Ovary (tissue), 7 donors: ENCODE measurements at regions not wholly inside any gene's neighbourhood (a gene's known extent, or its start where the extent isn't known, plus 50 kb on each side); places are given as distances from the start of the nearest gene placed in this dataset.
"Not testable (repeated sequence)": the region's sequence is repeated elsewhere in the genome, so short reads cannot be mapped to it uniquely, and the experiment has no call there.

Experiments used
- DNase-seq, 5 donors: peaks; one replicate each; pipeline ENCODE4 v3.0.0-alpha.2; 2019 to 2020
- H3K27ac ChIP-seq, 2 donors: fragments of 200-600 bp; one replicate each; pipeline versions ENCODE4 v1.5.1 to v1.8.0; 2019 to 2022
- H3K27me3 ChIP-seq: fragments of 200-600 bp; one replicate; pipeline ENCODE4 v1.8.0; 2022
- H3K36me3 ChIP-seq: fragments of 200-600 bp; sonication (generic); one replicate; pipeline ENCODE4 v1.5.1; 2019
- H3K4me1 ChIP-seq: one replicate; pipeline ENCODE4 v1.8.1; 2013; ENCODE audit warnings: mild to moderate bottlenecking, moderate library complexity; ENCODE audit not compliant: insufficient read depth
- H3K4me3 ChIP-seq: fragments of 200-600 bp; sonication (generic); one replicate; pipeline ENCODE4 v1.5.1; 2017
- H3K9me3 ChIP-seq, 2 donors: fragments of 200-600 bp in 1 of 2; sonication (generic) in 1 of 2; one replicate each; pipeline versions ENCODE4 v1.5.1 to v1.8.1; 2013 to 2019; ENCODE audit warnings: mild to moderate bottlenecking in 1 of 2, moderate library complexity in 1 of 2
- CTCF ChIP-seq, 3 donors: fragments of 450-650 bp in 2 of 3; fragments of 200-600 bp in 1 of 3; IDR thresholded peaks; one replicate each; pipeline versions ENCODE4 v1.5.1 to v1.8.0; 2016 to 2022; ENCODE audit warnings: antibody characterized with exemption in 3 of 3, mild to moderate bottlenecking in 1 of 3
- EP300 ChIP-seq: sonication (generic); formaldehyde crosslinking; IDR thresholded peaks from one replicate; pipeline ENCODE4 v1.6.1; 2017; ENCODE audit warnings: antibody characterized with exemption
- POLR2A ChIP-seq: fragments of 450-650 bp; IDR thresholded peaks from one replicate; pipeline ENCODE4 v1.6.1; 2017; ENCODE audit warnings: antibody characterized with exemption, mild to moderate bottlenecking, moderate library complexity
- WGBS, 3 donors: extraction: QIAGEN DNeasy Blood & Tissue Kit in 1 of 3; methylation state at CpG; one replicate each; pipeline versions ENCODE4 v1.1.5 to v1.1.7; 2013 to 2017; 5-methylcytosine and 5-hydroxymethylcytosine counted together
- intact Hi-C, 4 donors: fragments of 100-400 bp; cut with DNase I; formaldehyde crosslinking; loops; one replicate each; pipeline versions ENCODE4 v1.11.0 to v1.15.1; 2022 to 2023
- donor health status: DM: no; HTN: no; CAD: no; lungs with moderate emphysema.
- donor health status: DM: no; HTN: no; CAD: no.
- donor health status: Bipolar disorder and iron deficiency.
- donor health status: DM: no; HTN: no; CAD: no.
- donor health status: DM: yes; HTN: yes; CAD: no.

GRCh38 chr2:62402156-62402555 is 103.8 kb downstream of the TMEM17 start:
- Histone ChIP-seq H3K36me3 (no peaks in the 10 kb centered on the region), H3K4me1 (no peaks in the 10 kb centered on the region), H3K4me3 (no peak overlapping the region), H3K27me3 (no peaks in the 10 kb centered on the region), H3K9me3 (no peaks in the 10 kb centered on the region), H3K27ac (no peak overlapping the region)
- intact Hi-C loops: no loop called here
- 85 to 97% (median 89%) methylated on average over 3 of the region's 3 CpGs for WGBS, 3 donors
- TF ChIP-seq POLR2A (no peak), EP300 (no peak), CTCF (IDR thresholded peaks at IDR 0.05) (no peak)
- DNase-seq: no peak

- intact Hi-C loops: no loop called here
- H3K4me1 ChIP-seq: no peaks in the 10 kb centered on the region
These were observed 107.6 kb downstream of the TMEM17 start for GRCh38 chr2:62398356-62398755.

GRCh38 chr2:62396880-62397279 is 109.1 kb downstream of the TMEM17 start:
- Histone ChIP-seq H3K27ac (no peak overlapping the region), H3K4me3 (no peak overlapping the region), H3K4me1 (no peaks in the 10 kb centered on the region), H3K36me3 (no peaks in the 10 kb centered on the region), H3K27me3 (no peaks in the 10 kb centered on the region), H3K9me3 (no peaks in the 10 kb centered on the region)
- intact Hi-C loops: no loop called here
- DNase-seq: no peak
- TF ChIP-seq EP300 (no peak), CTCF (IDR thresholded peaks at IDR 0.05) (no peak), POLR2A (no peak)
- WGBS, 3 donors: 45 to 54% (median 47%) methylated on average over 2 of the region's 2 CpGs

More at GRCh38 chr2:62398356-62398755, 107.6 kb downstream of the TMEM17 start:
- no peak for TF ChIP-seq EP300
- no peak for TF ChIP-seq CTCF (IDR thresholded peaks at IDR 0.05)
- no peak for TF ChIP-seq POLR2A
- WGBS, 3 donors: 57 to 73% (median 62%) methylated on average over 3 of the region's 3 CpGs
- no peak for DNase-seq
- Histone ChIP-seq H3K36me3 (no peaks in the 10 kb centered on the region), H3K27me3 (no peaks in the 10 kb centered on the region), H3K9me3 (no peaks in the 10 kb centered on the region), H3K27ac (no peak overlapping the region), H3K4me3 (no peak overlapping the region)

GRCh38 chr2:62393293-62393692 is 112.7 kb downstream of the TMEM17 start:
- WGBS, 3 donors: 83 to 87% (median 86%) methylated on average over 3 of the region's 3 CpGs
- no peak for DNase-seq
- no peaks in the 10 kb centered on the region for H3K4me1 ChIP-seq
- no peak overlapping the region for H3K4me3 ChIP-seq
- H3K27ac ChIP-seq: no peak overlapping the region
- no peaks in the 10 kb centered on the region for H3K9me3 ChIP-seq
- H3K27me3 ChIP-seq: no peaks in the 10 kb centered on the region
- H3K36me3 ChIP-seq: no peaks in the 10 kb centered on the region
- intact Hi-C loops: no loop called here
- TF ChIP-seq EP300: no peak
- TF ChIP-seq CTCF (IDR thresholded peaks at IDR 0.05): no peak
- TF ChIP-seq POLR2A: no peak

- intact Hi-C loops: no loop called here
- no peak for DNase-seq
- WGBS, 3 donors: 64 to 78% (median 78%) methylated on average over 1 of the region's 1 CpG
- TF ChIP-seq CTCF (IDR thresholded peaks at IDR 0.05) (no peak), EP300 (no peak), POLR2A (no peak)
- Histone ChIP-seq H3K9me3 (no peaks in the 10 kb centered on the region), H3K27ac (no peak overlapping the region), H3K4me1 (no peaks in the 10 kb centered on the region), H3K27me3 (no peaks in the 10 kb centered on the region), H3K4me3 (no peak overlapping the region), H3K36me3 (no peaks in the 10 kb centered on the region)
These were observed 114.3 kb downstream of the TMEM17 start for GRCh38 chr2:62391696-62392095.

GRCh38 chr2:62386378-62386777 is 119.6 kb downstream of the TMEM17 start:
- H3K36me3 ChIP-seq, intact Hi-C loops, H3K4me3 ChIP-seq, H3K4me1 ChIP-seq, H3K9me3 ChIP-seq, DNase-seq, H3K27ac ChIP-seq, H3K27me3 ChIP-seq: not testable (repeated sequence)
- WGBS, 3 donors: 76 to 83% (median 79%) methylated on average over 2 of the region's 2 CpGs
